ENCODE measurements at regions not wholly inside any gene's neighbourhood (a gene's known extent, or its start where the extent isn't known, plus 50 kb on each side); places are given as distances from the start of the nearest gene placed in this dataset.

DNA sequence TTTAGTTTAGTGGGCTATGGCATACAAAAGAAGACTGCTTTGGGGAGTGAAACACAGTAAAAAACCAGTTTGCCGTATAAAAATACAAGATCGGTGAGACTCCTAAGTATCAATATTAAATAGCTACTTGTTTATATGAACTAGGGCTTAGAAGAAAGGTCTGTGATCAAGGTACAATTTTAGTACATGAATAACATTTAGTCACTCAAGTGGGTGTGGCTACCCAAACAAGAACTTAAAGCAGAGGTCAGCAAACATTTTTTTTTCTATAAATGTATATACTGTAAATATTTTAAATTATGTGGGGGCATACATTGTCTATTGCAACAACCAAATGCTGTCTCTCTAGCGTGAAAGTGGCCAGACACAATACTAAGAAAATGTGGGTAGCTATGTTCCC lies 1452.5 kb upstream of the NUDT12 start:
- TF ChIP-seq EZH2 (IDR thresholded peaks at IDR 0.05): no peak
- no peak for TF ChIP-seq POLR2AphosphoS5 (IDR thresholded peaks at IDR 0.05; ENCODE audit: borderline replicate concordance, low read depth, low read length)

Data from SK-N-MC (cell line).